GM19240 (cell line): ENCODE measurements at regions not wholly inside any gene's neighbourhood (a gene's known extent, or its start where the extent isn't known, plus 50 kb on each side); places are given as distances from the start of the nearest gene placed in this dataset.

Experiments
- DNase-seq: peaks from one replicate; pipeline ENCODE4 v3.0.0; 2011; ENCODE audit warnings: low spot score; ENCODE audit not compliant: insufficient read length

DNA sequence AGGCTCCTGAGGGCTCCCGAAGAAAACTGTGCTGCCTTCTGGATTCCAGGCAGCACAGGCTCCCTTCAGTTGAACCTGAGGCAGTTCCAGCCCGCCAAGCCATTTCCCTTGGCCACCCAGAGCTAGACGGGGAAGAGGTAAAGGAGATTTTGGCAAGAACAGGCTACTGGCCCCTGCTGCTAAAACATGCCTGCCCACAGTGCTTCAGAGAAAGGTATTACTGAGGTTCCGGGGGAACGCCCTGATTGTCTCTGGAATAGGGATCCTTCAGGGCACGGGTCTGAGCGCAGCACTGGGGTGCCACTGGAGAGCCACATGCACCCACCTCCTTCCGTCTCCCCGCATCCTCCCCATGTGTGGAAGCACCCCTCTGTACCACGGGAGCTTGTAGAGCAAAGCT, 247.4 kb downstream of the BAMBI start:
- DNase-seq: no peak

DNA sequence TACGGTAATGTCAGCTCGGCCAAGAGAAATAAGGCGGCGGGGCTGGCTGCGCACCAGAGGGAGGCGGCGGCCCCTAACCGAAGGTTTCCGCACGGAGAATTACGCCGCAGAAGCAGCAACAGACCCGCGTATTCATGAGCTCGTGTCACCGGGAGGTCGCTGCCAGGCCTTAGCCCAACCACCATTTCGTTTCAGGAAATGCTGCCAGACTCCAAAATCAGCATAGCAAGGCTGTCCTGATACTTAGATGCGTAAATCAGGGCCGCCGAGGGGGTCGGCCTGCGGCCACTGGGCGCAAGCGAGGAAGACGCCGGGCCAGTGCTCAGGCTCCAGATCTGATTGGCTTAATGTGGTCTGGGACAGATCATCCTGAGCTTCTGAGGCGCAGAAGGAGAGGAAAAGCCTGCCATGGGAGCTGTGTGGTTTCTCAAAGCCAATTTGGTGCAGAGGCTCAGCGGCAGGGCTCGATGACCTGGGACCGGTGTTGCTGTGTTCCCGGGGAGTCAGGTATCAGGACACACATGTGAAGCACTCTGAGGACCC, 247.9 kb downstream of the BAMBI start:
- no peak for DNase-seq

DNA sequence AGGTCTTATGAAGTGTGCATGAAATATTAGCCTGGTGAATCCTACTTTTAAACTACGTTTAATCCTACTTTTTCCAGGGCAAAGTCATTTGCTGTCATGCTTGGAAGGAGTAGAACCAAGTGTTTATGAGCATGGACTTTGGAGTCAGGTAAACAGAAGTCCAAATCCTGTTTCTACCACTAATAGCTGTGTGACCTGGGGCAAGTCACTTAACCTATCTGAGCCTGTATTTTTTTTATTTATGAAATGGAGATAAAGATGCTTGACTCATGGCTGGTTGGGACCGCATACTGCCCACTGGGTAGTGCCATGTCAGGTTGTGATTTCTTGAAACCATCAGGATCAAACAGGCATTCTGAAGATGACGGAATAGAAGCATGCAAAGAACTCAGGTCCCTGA, 249.6 kb downstream of the BAMBI start:
- no peak for DNase-seq

DNA sequence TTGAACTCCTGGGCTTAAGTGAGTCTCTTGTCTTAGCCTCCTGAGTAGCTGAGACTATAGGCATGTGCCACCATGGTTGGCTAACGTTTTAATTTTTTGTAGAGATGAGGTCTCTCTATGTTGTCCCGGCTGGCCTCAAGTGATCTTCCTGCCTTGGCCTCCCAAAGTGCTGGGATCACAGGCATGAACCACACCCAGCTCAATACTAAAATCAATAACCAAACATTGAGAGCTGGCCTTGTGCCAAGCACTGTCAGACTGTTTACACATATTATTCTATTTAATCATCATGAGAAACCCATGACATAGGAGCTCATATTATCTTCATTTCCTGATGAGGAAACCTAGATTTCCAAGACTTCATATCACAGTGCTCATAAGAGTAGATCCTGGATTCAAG, 251.2 kb downstream of the BAMBI start:
- no peak for DNase-seq

DNA sequence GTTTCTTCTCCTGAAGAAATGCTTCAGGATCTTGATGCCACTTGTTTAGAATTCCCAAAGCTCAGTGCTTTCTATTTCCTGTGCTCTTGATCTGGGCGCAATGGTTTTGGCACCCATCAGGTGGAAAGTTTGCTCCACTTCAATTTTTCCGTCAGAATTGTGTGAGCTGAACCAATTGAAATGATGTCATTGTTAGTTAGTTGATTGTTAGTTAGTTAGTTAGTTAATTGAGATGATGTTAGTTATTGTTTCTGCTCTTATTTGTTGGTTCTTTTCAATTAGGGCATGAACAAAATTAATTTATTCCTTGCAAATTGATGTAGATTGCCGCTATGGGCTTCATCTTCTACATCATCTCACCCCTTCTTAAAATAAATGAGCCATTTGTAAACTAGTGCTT, 252.6 kb downstream of the BAMBI start:
- no peak for DNase-seq

DNA sequence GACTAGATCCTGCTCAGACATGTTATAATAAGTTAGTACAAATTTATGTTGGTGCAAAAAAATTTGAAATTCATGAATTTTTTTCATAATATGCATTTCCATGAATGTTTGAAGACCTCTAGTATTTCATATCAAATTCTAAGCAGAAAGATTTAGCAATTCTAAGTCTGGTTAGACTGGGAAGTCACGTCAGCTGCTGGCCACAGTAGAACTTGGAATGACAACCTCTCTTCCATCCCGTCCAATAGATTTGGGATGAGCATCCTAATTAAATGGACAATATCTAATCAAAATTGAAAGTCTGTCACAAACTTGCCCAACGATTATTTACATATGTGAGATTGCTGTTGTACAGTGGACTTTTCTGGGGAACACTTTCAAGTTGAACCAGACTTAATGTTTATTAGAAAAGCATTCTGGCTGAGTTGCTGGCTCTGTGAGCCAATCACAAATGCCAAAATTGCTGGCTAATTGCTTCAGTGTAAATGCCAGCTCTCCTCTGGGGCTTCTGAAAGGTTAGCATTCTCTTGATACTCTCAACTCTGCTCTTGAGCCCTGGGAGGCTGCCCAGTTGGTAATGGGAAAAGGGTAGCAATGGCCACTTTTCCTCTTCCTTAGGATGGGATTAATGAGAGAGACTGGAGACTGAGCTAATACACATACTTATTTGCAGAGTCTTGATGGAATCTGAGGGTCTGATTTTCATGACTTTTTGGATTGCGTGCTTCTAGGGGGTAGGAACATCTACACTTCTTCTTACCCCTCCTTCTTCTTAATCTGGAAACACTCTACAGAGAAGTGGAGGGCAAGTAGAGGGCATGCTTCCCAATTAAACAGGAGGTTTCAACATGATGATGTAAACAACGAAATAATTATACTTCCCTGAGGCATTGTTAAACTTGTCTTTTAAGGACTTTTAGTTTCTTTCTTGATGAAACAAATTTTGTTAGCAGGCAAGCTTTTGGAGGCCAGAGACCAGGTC, 253.5 kb downstream of the BAMBI start:
- DNase-seq: no peak

DNA sequence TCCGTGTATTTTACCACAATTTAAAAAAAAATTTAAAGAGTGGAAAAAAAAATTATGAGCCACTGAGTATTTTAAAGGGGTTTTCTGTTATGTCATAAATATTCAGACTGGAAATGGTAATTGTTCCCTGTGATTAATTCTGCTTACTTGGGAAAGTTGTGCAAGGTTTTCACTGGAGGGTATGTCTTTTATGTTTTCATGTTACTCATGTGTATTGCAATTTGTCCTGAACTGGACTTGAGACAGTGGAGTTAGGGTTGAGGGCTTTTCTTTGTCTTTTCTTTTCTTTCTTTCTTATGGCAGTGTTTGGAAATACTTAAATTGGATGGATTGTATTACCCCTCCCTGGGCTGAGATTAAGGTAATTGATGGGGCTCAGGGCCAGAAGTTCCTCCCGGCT, 257.7 kb downstream of the BAMBI start:
- no peak for DNase-seq

DNA sequence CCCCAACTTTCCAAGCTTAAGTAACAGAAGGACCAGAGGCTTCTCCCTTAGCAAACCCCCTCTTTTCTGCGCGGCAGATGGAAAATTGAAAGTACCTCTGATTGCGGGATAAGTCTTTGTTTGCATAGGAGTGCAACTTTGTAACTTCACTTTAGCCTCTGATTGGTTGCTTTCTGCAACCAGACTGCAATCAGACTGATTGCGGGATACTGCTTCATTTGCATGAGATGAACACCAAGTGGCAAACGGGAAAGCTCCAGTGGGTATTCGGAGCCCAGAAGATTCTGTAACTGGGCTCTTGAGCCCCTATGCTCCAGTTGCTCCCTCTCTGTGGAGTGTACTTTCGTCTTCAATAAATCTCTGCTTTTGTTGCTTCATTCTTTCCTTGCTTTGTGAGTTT, 260.6 kb downstream of the BAMBI start:
- DNase-seq: no peak

DNA sequence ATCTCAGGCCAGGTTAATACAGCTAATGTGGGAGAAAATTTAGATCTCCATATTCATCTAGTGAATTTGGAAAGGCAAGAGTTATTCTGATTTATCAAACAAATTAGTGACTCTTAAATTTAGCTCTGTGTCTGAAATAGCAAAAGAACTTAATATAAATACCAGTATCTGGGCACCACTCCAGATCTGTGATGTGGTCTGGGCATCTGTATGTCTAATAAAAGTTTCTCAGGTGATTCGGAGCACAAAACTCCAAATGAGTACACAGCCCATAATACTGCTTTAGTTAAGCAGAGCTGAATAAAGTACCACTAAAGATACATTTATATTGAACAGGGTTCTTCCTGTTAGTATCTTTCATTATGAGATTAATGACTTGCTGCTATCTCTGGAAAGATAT, 261.4 kb downstream of the BAMBI start:
- no peak for DNase-seq

DNA sequence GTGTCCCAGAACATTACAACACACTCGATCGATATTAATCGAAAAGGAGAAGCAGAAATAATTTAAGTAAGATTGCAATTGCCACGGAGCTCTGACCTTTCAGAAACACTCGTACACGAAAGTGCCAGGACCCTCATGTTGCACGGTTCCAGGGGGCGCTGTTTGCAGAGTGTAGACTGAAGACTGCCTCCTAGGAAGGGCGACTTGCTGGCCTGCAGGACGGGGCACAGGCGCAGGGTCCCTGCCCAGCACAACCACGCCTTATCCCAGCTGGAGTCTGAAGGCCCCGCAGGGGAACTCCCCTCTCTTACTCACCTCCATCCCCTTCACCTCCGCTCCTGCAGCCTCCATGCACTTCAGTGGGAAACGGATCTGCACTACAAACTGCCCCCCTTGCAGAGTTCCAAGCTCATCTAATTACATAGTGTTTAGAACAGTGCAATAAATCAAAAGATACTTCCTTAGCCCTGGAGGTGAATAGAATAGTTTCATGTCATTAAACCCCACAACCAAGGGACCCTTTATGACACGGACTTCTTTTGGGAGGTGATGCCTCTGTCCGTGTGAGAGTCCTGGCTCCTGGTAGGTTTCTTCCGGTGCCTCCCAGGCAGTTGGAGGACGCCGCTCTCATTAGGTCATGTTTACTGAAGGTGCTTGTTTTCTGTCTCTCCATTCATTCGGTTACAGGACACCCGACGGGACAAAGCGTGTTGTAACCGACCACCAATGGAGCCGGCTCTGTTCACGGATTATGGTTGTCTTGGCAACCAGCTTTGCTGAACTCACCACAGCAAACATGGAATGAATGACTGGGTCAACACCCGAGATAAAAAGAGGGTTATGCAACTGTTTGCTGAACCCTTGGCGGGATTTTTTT, 262.2 kb downstream of the BAMBI start:
- DNase-seq: no peak

DNA sequence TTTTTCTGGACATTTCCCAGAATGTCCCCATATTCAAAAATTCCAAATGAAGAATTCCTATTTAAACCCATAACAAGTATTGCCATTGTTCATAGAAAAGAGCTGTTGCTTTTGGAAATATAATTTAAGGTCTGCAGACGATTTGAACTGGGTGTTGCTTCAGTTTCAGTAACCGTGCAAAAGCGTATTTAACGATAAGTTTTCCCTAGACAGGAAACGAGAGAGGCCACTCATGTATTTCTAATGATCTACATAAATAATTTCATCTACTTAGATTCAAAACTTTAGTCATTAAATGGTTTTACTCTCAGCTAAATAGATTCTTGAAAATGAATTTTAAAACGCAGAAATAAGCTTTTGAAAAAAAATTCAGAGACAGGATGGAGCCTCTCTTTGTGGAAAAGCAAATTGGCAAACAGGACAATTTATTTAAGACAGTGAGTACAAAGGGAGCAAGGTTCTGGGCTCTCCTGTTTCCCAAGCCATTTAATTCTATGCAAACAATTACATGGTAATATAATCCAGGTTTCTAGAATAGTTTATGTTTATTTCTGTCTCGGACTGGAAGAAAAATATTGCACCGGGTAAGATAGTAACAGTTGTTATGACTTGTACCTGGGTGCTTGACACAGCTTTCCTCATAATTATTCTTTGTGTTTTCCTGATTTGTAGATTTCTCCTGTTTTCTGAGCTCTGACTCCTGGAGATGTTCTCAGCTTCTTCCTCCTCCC, 263.0 kb downstream of the BAMBI start:
- no peak for DNase-seq

DNA sequence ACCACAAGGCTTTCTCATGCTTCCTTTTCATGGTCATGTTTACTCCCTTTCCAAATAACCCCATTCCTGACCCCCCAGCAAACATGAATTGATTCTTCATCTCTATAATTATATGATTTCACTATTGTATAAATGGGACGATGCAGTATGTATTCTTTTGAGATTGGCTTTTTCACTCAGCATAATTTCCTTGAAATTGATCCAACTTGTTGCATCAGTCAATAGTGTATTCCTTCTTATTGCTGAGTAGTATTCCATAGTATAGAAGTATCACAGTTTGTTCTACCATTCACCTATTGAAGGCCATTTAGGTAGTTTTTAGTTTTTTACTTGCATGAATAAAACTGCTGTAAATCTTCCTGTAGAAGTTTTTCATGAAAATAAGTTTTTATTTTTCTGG, 264.7 kb downstream of the BAMBI start:
- DNase-seq: no peak

DNA sequence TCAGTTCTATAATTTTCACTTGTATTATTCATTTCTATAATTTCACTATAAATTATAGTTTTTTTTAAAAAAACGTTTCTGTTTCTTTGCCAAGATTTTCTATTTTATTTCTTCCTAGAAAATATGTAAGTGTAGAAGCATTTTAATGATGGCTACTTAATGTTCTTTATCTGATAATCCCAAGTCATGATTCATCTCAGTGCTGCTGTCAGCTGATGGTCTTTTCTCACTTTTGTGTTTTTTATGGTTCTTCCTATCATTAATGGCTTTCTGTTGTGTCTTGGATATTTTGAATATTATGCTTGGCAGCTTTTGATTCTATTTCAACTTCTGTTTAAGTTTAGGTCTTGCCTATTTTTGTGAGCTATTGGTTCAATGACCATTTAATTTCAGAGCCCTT, 268.6 kb downstream of the BAMBI start:
- DNase-seq: no peak

DNA sequence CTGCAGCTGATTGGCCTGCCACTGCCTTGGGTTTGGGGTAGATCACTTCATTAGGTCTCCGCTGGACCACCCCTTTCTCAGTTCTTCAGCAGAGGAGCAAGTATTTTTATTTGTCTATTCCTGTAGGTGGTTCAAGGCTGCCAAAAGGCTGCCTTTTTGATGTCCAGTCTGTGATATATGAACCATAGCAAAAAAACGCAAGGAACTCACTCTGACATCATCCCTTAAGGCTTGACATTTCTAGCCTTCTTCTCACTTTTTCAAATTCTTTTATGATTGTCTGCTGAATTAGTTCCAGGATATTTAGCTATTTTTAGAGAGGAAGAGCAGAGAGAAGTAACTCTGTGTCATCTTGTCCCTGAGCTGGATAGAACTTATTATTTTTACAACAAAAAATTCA, 269.2 kb downstream of the BAMBI start:
- no peak for DNase-seq

DNA sequence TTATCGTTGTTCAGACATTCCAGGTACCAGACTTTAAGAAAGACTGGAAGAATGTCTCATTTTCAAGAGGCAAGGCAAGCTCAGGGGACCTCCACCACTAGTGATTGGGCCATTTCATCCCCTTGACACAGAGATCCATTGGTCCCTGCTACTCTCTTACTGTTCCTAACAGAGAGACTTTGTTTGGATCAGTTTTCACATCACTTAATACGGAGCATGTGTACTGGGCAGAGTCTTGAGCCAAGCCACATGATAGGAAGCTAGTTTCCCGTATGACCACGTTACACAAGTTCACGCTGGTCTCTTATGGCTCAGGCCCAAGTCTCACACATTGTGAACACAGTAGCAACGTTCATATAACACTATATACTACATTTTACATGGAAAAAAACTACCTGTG, 269.9 kb downstream of the BAMBI start:
- no peak for DNase-seq

DNA sequence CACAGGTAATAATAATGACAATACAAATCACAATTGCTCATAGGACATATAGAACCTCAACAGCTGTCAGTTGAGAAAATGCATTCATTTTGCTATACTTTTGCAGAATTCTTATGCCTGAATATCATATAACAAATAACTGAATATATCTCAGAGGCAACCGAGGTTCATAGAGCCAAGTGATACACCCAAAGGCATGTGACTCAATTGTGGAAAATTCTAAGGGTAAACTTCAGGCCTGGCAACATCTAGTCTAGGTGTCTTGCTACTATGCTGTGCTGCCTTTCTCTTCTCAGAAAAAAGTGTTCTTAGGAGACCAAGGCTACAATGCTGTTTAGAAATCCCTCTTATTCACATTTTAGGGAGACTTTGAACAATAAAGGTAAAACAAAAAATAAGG, 270.7 kb downstream of the BAMBI start:
- DNase-seq: no peak

DNA sequence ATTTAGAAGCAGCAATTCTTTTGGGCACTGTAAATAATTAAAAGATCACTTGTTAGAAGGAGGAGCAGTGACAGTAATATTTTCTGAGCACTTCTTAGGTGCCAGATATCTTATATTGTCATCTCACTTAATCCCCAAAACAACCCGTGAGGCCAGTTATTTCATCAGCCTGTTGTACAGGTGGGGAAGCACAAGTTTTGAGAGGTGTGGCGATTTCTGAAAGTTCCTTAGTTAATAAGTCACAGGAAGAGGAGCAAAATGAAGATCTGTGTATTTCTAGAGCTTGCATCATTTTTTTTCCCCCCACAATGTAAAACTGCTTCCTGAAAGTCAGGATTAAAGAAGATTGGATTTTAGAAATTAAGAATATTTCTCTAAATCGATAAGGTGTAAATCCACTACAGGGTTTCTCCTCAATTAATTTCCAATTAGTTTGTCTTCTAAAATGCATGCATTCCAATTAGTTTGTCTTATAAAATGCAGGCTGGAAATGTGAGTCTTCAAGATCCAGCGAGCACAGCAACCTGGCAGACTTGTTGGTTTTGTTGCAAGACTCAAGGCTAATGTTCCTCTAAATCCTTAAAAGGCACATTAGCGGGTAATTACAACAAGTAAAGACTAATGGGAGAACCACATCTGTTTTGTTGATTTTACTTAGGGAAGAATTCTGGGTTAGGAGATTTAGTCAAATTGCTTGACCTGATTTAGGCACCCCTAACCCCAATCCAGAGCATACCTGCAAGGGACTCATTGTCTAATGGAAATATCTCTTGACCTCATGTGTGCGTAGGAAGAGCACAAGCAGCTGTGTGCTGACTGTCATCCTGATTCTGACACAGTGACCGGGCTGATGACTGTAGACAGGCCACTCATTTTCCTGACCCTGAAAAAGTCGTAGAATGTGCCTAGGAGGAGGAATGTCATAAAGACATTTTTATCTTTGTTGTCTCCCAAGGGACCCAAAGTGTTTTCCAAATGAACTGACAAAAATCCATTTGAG, 272.0 kb downstream of the BAMBI start:
- no peak for DNase-seq

DNA sequence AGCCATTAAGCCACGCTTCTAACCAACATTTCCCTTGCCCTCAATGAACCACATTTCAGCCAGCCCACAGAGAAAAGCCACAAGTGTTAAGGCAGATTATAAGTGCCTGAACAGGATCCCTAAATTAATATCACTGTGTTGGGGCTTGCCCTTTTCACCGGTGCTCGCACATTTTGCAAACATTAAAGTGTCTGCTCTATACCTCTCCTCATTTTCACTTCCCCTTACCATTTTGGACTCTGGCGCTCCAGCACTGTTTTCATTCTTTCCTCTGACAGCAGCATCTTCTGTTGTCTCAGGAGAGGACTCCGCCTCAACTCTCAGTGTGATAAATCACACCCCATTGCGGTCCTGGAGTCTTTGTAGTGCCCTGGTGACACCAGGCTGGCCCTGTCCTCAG, 274.2 kb downstream of the BAMBI start:
- no peak for DNase-seq

DNA sequence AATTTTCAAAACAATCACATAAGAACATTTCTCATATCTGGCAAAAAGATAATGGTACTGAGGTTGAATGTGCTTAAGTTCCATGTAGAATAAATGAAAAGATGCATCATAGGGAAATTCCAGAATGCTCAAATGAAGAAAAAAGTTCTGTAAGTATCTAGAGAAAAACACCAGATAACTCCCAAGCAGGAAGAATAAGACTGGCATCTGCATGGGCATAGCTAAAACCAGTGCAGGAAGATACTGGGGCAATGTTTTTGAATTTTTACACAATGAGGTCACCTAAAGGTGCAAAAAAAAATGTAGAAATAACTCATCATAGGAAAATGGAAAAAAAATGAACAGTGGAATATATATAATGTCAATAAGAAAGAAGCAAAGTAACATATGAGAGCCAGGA, 275.2 kb downstream of the BAMBI start:
- DNase-seq: no peak

DNA sequence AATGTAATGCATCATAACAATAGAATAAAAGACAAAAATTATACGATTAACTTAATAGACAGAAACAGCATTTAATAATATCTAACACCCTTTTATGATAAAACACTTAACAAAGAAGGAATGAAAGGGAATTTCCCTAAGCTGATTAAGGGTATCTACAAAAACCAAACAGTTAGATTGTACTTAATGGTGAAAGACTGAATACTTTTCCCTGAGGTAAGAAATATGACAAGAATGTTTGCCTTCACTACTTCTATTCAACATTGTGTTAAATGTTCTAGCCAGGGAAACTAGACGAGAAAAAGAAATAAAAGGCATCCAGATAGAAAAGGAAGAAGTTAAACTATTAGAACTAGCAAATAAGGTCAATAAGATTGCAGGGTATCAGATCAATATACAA, 276.9 kb downstream of the BAMBI start:
- no peak for DNase-seq
